Cardiac fibroblast (primary cell): ENCODE measurements at regions not wholly inside any gene's neighbourhood (a gene's known extent, or its start where the extent isn't known, plus 50 kb on each side); places are given as distances from the start of the nearest gene placed in this dataset.

Experiments
- DNase-seq, 2 donors: peaks; one replicate each; pipeline versions ENCODE4 v3.0.0 to v3.0.0-alpha.2; 2010; ENCODE audit warnings: low read depth in 2 of 2
- H3K4me3 ChIP-seq, 2 donors: replicated peaks in 1 of 2; 1 replicate in 1 of 2; 2 replicates in 1 of 2; pipeline ENCODE4 v1.5.1; 2011; ENCODE audit warnings: low read depth in 2 of 2, low read length in 2 of 2, mild to moderate bottlenecking in 2 of 2, moderate library complexity in 1 of 2
- TF ChIP-seq, protein P1 (sequence below): IDR thresholded peaks from one replicate; pipeline ENCODE4 v1.5.1; 2011; ENCODE audit warnings: low read depth, mild to moderate bottlenecking, low read length, inconsistent platforms

GRCh38 chr11:81756864-81757595 is 976.6 kb downstream of the FAM181B start:
- TF ChIP-seq, protein P1, sequence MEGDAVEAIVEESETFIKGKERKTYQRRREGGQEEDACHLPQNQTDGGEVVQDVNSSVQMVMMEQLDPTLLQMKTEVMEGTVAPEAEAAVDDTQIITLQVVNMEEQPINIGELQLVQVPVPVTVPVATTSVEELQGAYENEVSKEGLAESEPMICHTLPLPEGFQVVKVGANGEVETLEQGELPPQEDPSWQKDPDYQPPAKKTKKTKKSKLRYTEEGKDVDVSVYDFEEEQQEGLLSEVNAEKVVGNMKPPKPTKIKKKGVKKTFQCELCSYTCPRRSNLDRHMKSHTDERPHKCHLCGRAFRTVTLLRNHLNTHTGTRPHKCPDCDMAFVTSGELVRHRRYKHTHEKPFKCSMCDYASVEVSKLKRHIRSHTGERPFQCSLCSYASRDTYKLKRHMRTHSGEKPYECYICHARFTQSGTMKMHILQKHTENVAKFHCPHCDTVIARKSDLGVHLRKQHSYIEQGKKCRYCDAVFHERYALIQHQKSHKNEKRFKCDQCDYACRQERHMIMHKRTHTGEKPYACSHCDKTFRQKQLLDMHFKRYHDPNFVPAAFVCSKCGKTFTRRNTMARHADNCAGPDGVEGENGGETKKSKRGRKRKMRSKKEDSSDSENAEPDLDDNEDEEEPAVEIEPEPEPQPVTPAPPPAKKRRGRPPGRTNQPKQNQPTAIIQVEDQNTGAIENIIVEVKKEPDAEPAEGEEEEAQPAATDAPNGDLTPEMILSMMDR, result no peak
- no peak for DNase-seq
- H3K4me3 ChIP-seq, result no peak overlapping the region

GRCh38 chr11:81749245-81749644 is 984.4 kb downstream of the FAM181B start:
- no peak for DNase-seq
- no peak overlapping the region for H3K4me3 ChIP-seq
- TF ChIP-seq, protein P1, result no peak

GRCh38 chr11:81744336-81745116 is 989.1 kb downstream of the FAM181B start:
- TF ChIP-seq, protein P1, result no peak
- no peak for DNase-seq

GRCh38 chr11:81725701-81726100 is 1008.0 kb downstream of the FAM181B start:
- TF ChIP-seq, protein P1, result no peak
- peak; percentile 21 to 41 for DNase-seq
- H3K4me3 ChIP-seq, result no peak overlapping the region

More at GRCh38 chr11:81744336-81745116, 989.1 kb downstream of the FAM181B start:
- no peak overlapping the region for H3K4me3 ChIP-seq

- no peak for DNase-seq
- TF ChIP-seq, protein P1, result no peak
- no peak overlapping the region for H3K4me3 ChIP-seq
These were observed 1016.0 kb downstream of the FAM181B start for GRCh38 chr11:81717695-81718094.

GRCh38 chr11:81707881-81708280 is 1025.8 kb downstream of the FAM181B start:
- no peak for DNase-seq
- H3K4me3 ChIP-seq, result no peak overlapping the region
- TF ChIP-seq, protein P1, result peak; percentile 8
